CD4-positive, alpha-beta T cell (primary cell): ENCODE measurements at regions not wholly inside any gene's neighbourhood (a gene's known extent, or its start where the extent isn't known, plus 50 kb on each side); places are given as distances from the start of the nearest gene placed in this dataset.

ENCODE experiments used
- ATAC-seq: fragments of 200-7000 bp; cut with Tn5 transposase; one replicate; pipeline ENCODE4 v1.10.0; 2022; ENCODE audit warnings: mild to moderate bottlenecking; ENCODE audit not compliant: poor library complexity
- CTCF ChIA-PET: fragments of 350-600 bp; sonication (Branson Sonifier 250); formaldehyde crosslinking; loops from one replicate; lab custom pipeline; 2021; ENCODE audit warnings: antibody characterized with exemption, inconsistent platforms; lab: Charles Lee
- POLR2A ChIA-PET: fragments of 350-600 bp; sonication (Branson Sonifier 250); formaldehyde crosslinking; loops from one replicate; lab custom pipeline; 2021; ENCODE audit warnings: antibody characterized with exemption, inconsistent platforms; lab: Charles Lee
- DNase-seq, 14 experiments: peaks; one replicate each; pipeline ENCODE4 v3.0.0-alpha.2; 2013 to 2020; ENCODE audit warnings: mixed read lengths in 2 of 14
- H3K27ac ChIP-seq, 2 donors: one replicate each; pipeline versions ENCODE4 v1.5.1 to v1.7.0; 2013; ENCODE audit warnings: low read length in 2 of 2, low read depth in 1 of 2, mild to moderate bottlenecking in 1 of 2
- H3K27me3 ChIP-seq, 2 experiments: 1 replicate in 1 of 2; 2 replicates in 1 of 2; pipeline versions ENCODE4 v1.6.1 to v1.7.0; 2013; ENCODE audit warnings: low read length in 2 of 2, control low read depth in 1 of 2, mild to moderate bottlenecking in 1 of 2, moderate library complexity in 1 of 2; ENCODE audit not compliant: insufficient read depth in 2 of 2, control insufficient read depth in 1 of 2
- H3K36me3 ChIP-seq: one replicate; pipeline ENCODE4 v1.6.1; 2013; ENCODE audit warnings: low read length, control low read depth; ENCODE audit not compliant: insufficient read depth
- H3K4me1 ChIP-seq: one replicate; pipeline ENCODE4 v1.6.1; 2013; ENCODE audit warnings: low read length, control low read depth; ENCODE audit not compliant: insufficient read depth
- H3K4me3 ChIP-seq: one replicate; pipeline ENCODE4 v1.5.1; 2013; ENCODE audit warnings: mild to moderate bottlenecking, low read length, moderate library complexity
- H3K9me3 ChIP-seq, 2 experiments: 1 replicate in 1 of 2; 2 replicates in 1 of 2; pipeline versions ENCODE4 v1.6.1 to v1.7.0; 2013; ENCODE audit warnings: low read length in 2 of 2, mild to moderate bottlenecking in 2 of 2, control low read depth in 1 of 2, moderate library complexity in 1 of 2; ENCODE audit not compliant: control insufficient read depth in 1 of 2, insufficient read depth in 1 of 2
- H3K27ac Mint-ChIP-seq: one replicate; pipeline ENCODE4 v1.8.0; 2020; ENCODE audit warnings: mixed read lengths
- H3K27me3 Mint-ChIP-seq: one replicate; pipeline ENCODE4 v1.8.0; 2021; ENCODE audit warnings: mixed read lengths
- H3K36me3 Mint-ChIP-seq: one replicate; pipeline ENCODE4 v1.8.0; 2021; ENCODE audit warnings: low read depth, mixed read lengths
- H3K4me1 Mint-ChIP-seq: one replicate; pipeline ENCODE4 v1.8.0; 2021; ENCODE audit warnings: low read depth, mixed read lengths
- H3K4me3 Mint-ChIP-seq: one replicate; pipeline ENCODE4 v1.8.0; 2020; ENCODE audit warnings: mild to moderate bottlenecking, mixed read lengths
- H3K9me3 Mint-ChIP-seq: one replicate; pipeline ENCODE4 v1.8.0; 2020; ENCODE audit warnings: mixed read lengths
- intact Hi-C, 2 experiments: fragments of 100-400 bp; cut with DNase I in 1 of 2; cut with micrococcal nuclease in 1 of 2; formaldehyde crosslinking; loops; one replicate each; pipeline versions ENCODE4 v1.15.1 to v1.9.0; 2023 to 2025; cut with DNase I, micrococcal nuclease
- TF ChIP-seq, protein P1 (sequence below): fragments of 200-600 bp; IDR thresholded peaks from one replicate; pipeline ENCODE4 v1.8.0; 2022; ENCODE audit warnings: antibody characterized with exemption, mild to moderate bottlenecking

GRCh38 chr1:13921190-13921589 is 221.2 kb downstream of the PRDM2 start:
- ChIA-PET POLR2A (no interaction called here), CTCF (no interaction called here)
- ATAC-seq = no peak
- H3K4me3 ChIP-seq = no peak overlapping the region
- H3K4me1 ChIP-seq = no peaks in the 10 kb centered on the region
- H3K4me3 Mint-ChIP-seq = no peak overlapping the region
- no peak overlapping the region for H3K27ac ChIP-seq
- no peaks in the 10 kb centered on the region for H3K27me3 ChIP-seq
- no peaks in the 10 kb centered on the region for H3K9me3 ChIP-seq
- no peaks in the 10 kb centered on the region for H3K36me3 Mint-ChIP-seq
- H3K9me3 Mint-ChIP-seq = no peaks in the 10 kb centered on the region
- TF ChIP-seq, protein P1, sequence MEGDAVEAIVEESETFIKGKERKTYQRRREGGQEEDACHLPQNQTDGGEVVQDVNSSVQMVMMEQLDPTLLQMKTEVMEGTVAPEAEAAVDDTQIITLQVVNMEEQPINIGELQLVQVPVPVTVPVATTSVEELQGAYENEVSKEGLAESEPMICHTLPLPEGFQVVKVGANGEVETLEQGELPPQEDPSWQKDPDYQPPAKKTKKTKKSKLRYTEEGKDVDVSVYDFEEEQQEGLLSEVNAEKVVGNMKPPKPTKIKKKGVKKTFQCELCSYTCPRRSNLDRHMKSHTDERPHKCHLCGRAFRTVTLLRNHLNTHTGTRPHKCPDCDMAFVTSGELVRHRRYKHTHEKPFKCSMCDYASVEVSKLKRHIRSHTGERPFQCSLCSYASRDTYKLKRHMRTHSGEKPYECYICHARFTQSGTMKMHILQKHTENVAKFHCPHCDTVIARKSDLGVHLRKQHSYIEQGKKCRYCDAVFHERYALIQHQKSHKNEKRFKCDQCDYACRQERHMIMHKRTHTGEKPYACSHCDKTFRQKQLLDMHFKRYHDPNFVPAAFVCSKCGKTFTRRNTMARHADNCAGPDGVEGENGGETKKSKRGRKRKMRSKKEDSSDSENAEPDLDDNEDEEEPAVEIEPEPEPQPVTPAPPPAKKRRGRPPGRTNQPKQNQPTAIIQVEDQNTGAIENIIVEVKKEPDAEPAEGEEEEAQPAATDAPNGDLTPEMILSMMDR = no peak
- peaks cover 37% of the 10 kb centered on the region for H3K27me3 Mint-ChIP-seq
- no peak overlapping the region for H3K27ac Mint-ChIP-seq
- no peak for DNase-seq
- H3K4me1 Mint-ChIP-seq = no peaks in the 10 kb centered on the region
- H3K36me3 ChIP-seq = no peaks in the 10 kb centered on the region
- intact Hi-C loops = no loop called here

DNA sequence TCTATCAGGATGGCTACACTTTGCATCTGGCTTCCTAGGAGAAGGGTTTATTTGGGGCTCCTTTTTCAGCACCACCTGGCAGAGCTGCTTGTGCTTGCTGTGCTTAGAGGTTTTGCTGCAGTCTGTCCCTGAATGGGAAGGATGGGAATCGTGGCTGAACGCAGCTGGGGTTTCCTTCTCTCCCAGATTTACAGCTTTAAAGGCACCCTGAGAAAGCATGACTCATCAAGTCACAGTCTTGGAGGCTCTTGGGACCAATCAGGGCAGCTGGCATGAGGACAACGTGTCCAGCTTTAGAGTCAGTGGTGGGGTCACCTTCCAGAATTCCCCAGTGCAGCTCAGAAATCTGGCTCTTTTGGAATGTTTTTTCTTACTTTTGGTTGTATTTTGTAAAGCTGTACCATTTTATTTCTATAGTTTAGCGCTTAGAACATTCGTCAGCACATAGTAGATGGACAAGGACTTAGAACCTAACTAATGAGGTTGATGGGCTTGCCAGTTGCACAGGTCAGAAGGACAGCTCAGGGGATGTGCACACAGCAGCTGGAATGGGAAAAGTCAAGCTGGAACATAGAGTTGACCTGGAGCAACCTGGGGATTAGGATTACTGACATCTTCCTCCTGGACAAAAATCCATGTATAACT is 222.6 kb downstream of the PRDM2 start:
- Mint-ChIP-seq H3K36me3 (no peaks in the 10 kb centered on the region), H3K4me3 (no peak overlapping the region), H3K27ac (no peak overlapping the region), H3K4me1 (no peaks in the 10 kb centered on the region), H3K9me3 (no peaks in the 10 kb centered on the region), H3K27me3 (peaks cover 35% of the 10 kb centered on the region)
- Histone ChIP-seq H3K27ac (no peak overlapping the region), H3K9me3 (no peaks in the 10 kb centered on the region), H3K4me3 (no peak overlapping the region), H3K36me3 (no peaks in the 10 kb centered on the region), H3K27me3 (no peaks in the 10 kb centered on the region), H3K4me1 (no peaks in the 10 kb centered on the region)
- ChIA-PET CTCF (no interaction called here), POLR2A (no interaction called here)
- TF ChIP-seq, protein P1 = no peak
- intact Hi-C loops = no loop called here
- ATAC-seq (no peak), DNase-seq (no peak)

DNA sequence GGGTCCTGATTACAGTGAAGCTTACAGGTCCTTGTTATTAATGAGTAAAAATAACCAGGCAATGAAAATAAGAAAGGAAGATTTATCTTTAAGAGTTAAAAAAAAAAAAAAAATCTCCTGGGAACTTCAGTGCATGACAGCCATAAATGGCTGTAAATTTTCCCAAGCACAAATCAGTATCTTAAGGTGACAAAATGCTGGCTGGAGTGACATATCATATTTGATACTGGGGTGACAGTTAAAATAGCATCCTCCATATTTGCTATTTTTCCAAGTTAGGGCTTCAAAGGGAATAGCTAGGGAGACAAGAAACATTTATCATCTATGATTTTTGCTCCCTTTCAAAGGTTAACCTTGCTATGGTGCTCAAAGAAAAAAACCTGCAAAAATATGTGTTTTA is 226.6 kb downstream of the PRDM2 start:
- ATAC-seq (no peak), DNase-seq (no peak)
- no peaks in the 10 kb centered on the region for H3K36me3 Mint-ChIP-seq
- H3K27me3 ChIP-seq = peaks cover 0 to 9% of the 10 kb centered on the region in 2 experiments
- ChIA-PET POLR2A (no interaction called here), CTCF (no interaction called here)
- no peak overlapping the region for H3K27ac Mint-ChIP-seq
- H3K27ac ChIP-seq = no peak overlapping the region
- intact Hi-C loops = no loop called here
- H3K4me3 Mint-ChIP-seq = no peak overlapping the region
- H3K4me3 ChIP-seq = no peak overlapping the region
- peaks cover 47% of the 10 kb centered on the region for H3K27me3 Mint-ChIP-seq
- no peaks in the 10 kb centered on the region for H3K9me3 Mint-ChIP-seq
- H3K36me3 ChIP-seq = no peaks in the 10 kb centered on the region
- H3K4me1 Mint-ChIP-seq = no peaks in the 10 kb centered on the region
- TF ChIP-seq, protein P1 = no peak
- no peaks in the 10 kb centered on the region for H3K4me1 ChIP-seq
- H3K9me3 ChIP-seq = no peaks in the 10 kb centered on the region
